ENCODE measurements at regions not wholly inside any gene's neighbourhood (a gene's known extent, or its start where the extent isn't known, plus 50 kb on each side); places are given as distances from the start of the nearest gene placed in this dataset.

DNA sequence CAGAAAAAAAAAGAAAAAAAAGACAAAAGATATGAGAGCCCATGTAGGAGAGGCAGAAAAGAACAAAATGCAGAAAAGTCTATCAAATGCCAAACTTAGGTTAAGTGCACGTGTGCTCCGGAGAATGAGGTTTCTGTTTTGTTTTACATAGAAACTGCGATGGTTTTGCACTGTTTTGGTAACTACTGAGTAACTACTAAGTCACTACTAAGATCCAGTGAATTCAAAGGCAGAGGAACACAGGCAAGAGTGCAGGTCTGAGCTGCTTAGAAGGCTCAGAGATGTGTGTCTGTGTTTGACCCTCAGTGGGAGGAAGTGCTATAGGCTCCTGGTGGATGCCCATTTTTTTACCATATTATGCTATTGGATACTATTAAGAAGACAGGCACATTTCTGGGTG, 299.3 kb downstream of the NDFIP2 start:
- TF ChIP-seq POLR2A (IDR thresholded peaks at IDR 0.05) = no peak
- TF ChIP-seq, protein P1, sequence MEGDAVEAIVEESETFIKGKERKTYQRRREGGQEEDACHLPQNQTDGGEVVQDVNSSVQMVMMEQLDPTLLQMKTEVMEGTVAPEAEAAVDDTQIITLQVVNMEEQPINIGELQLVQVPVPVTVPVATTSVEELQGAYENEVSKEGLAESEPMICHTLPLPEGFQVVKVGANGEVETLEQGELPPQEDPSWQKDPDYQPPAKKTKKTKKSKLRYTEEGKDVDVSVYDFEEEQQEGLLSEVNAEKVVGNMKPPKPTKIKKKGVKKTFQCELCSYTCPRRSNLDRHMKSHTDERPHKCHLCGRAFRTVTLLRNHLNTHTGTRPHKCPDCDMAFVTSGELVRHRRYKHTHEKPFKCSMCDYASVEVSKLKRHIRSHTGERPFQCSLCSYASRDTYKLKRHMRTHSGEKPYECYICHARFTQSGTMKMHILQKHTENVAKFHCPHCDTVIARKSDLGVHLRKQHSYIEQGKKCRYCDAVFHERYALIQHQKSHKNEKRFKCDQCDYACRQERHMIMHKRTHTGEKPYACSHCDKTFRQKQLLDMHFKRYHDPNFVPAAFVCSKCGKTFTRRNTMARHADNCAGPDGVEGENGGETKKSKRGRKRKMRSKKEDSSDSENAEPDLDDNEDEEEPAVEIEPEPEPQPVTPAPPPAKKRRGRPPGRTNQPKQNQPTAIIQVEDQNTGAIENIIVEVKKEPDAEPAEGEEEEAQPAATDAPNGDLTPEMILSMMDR (IDR thresholded peaks at IDR 0.05) = no peak
